22Rv1 (cell line): ENCODE measurements at regions not wholly inside any gene's neighbourhood (a gene's known extent, or its start where the extent isn't known, plus 50 kb on each side); places are given as distances from the start of the nearest gene placed in this dataset.

Experiments
- ZFX ChIP-seq: fragments of 450-650 bp; IDR thresholded peaks from 2 replicates; pipeline ENCODE4 v1.6.1; 2017; ENCODE audit warnings: antibody characterized with exemption, borderline replicate concordance
- TF ChIP-seq, protein P1 (sequence below): fragments of 450-650 bp; IDR thresholded peaks from 2 replicates; pipeline ENCODE4 v1.5.1; 2017; ENCODE audit warnings: mild to moderate bottlenecking

DNA sequence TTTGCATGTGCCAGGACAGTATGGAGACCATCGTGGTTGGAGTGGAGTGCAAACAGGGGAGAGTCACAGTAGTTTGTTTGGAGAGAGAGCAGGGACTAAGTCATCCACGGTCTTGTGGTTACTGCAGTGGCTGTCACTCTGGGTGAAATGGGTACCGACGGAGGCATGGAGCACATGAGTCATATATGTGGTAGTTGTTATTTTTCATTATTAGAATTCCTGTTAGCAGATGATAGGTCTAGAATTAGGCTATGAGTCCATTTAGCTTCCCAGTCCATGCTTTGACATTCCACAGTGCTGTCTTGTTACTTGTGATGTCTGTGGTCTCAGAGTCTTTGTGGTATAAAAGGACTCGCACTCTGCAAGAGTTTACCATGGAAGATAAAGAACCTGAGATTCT is 303.9 kb downstream of the DMRT2 start:
- TF ChIP-seq, protein P1, sequence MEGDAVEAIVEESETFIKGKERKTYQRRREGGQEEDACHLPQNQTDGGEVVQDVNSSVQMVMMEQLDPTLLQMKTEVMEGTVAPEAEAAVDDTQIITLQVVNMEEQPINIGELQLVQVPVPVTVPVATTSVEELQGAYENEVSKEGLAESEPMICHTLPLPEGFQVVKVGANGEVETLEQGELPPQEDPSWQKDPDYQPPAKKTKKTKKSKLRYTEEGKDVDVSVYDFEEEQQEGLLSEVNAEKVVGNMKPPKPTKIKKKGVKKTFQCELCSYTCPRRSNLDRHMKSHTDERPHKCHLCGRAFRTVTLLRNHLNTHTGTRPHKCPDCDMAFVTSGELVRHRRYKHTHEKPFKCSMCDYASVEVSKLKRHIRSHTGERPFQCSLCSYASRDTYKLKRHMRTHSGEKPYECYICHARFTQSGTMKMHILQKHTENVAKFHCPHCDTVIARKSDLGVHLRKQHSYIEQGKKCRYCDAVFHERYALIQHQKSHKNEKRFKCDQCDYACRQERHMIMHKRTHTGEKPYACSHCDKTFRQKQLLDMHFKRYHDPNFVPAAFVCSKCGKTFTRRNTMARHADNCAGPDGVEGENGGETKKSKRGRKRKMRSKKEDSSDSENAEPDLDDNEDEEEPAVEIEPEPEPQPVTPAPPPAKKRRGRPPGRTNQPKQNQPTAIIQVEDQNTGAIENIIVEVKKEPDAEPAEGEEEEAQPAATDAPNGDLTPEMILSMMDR: no peak
- TF ChIP-seq ZFX: no peak
